B cell (primary cell): ENCODE measurements at regions not wholly inside any gene's neighbourhood (a gene's known extent, or its start where the extent isn't known, plus 50 kb on each side); places are given as distances from the start of the nearest gene placed in this dataset.

Source experiments
- EZH2 ChIP-seq: IDR thresholded peaks from 2 replicates; pipeline ENCODE4 v1.6.1; 2012; ENCODE audit warnings: borderline replicate concordance, low read depth, mild to moderate bottlenecking, moderate library complexity, low read length; ENCODE audit not compliant: insufficient read depth, poor library complexity, severe bottlenecking
- TF ChIP-seq, protein P1 (sequence below): fragments of 200-600 bp; IDR thresholded peaks from one replicate; pipeline ENCODE4 v1.8.0; 2022; ENCODE audit warnings: antibody characterized with exemption, mild to moderate bottlenecking

GRCh38 chr13:42696191-42696590, 85.2 kb upstream of the FAM216B start:
- TF ChIP-seq, protein P1, sequence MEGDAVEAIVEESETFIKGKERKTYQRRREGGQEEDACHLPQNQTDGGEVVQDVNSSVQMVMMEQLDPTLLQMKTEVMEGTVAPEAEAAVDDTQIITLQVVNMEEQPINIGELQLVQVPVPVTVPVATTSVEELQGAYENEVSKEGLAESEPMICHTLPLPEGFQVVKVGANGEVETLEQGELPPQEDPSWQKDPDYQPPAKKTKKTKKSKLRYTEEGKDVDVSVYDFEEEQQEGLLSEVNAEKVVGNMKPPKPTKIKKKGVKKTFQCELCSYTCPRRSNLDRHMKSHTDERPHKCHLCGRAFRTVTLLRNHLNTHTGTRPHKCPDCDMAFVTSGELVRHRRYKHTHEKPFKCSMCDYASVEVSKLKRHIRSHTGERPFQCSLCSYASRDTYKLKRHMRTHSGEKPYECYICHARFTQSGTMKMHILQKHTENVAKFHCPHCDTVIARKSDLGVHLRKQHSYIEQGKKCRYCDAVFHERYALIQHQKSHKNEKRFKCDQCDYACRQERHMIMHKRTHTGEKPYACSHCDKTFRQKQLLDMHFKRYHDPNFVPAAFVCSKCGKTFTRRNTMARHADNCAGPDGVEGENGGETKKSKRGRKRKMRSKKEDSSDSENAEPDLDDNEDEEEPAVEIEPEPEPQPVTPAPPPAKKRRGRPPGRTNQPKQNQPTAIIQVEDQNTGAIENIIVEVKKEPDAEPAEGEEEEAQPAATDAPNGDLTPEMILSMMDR = no peak
- no peak for TF ChIP-seq EZH2
